NCI-H526 treated with DMSO at 0.1 percent for 48 hours (cell line): ENCODE measurements at regions not wholly inside any gene's neighbourhood (a gene's known extent, or its start where the extent isn't known, plus 50 kb on each side); places are given as distances from the start of the nearest gene placed in this dataset.

ENCODE experiments used
- DNase-seq: peaks from one replicate; lab custom pipeline; 2025; lab: John Stamatoyannopoulos, UW

DNA sequence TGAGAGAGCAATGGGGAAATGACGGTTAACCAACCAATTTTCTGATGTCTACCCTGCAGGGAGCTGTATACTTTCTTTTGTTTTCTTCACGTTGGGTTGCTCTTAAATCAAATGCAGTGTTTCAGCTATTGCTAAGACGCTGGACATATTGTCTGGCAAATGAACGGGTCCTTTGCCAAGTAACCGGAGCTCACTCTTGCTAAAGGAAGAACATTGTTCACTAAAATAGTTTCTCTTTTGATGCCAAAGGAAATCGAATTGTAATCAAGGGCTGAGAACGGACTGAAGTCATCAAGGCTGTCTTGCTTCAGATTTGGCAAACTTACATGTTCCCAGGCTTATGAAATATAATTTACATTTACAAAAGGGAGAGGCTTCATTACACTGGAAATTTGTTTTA is 142.3 kb upstream of the ARGLU1 start:
- DNase-seq, result no peak

DNA sequence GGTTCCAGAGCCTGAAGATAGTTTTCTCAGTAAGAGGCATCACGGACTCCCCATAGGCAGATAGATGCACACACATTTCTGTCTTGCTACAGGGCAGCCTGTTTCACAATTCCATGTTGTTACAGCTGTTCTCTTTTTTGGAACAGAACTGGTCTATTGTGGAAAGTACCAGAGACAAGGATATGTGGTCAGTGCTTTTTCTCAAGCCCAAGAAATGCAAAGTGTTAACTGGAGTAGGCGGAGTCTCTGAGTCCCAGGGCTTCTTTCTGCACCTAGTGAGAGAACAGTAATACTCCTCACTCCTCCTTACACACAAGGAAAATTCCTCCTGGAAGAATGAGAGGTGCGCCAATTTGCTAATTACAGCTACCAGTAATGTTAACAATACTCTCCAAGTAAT is 141.6 kb upstream of the ARGLU1 start:
- no peak for DNase-seq

DNA sequence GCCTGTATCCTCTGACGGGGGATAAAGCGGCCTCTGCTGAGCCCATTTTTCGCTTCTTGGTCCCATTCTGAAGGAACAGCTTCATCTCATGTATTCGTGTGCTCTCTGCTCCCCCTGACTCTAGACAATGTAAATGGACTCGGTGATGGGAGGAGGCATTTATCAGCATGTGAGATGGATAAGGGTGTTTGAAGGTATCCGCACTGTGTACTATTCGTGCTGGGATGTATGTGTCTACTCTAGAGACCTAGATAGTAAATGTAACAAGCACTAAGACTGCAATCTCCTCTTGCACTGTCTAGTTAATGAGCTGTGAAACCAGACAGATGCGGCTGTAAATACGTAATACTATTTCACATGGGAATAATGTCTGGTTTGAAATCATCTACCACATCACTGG is 134.6 kb upstream of the ARGLU1 start:
- no peak for DNase-seq

DNA sequence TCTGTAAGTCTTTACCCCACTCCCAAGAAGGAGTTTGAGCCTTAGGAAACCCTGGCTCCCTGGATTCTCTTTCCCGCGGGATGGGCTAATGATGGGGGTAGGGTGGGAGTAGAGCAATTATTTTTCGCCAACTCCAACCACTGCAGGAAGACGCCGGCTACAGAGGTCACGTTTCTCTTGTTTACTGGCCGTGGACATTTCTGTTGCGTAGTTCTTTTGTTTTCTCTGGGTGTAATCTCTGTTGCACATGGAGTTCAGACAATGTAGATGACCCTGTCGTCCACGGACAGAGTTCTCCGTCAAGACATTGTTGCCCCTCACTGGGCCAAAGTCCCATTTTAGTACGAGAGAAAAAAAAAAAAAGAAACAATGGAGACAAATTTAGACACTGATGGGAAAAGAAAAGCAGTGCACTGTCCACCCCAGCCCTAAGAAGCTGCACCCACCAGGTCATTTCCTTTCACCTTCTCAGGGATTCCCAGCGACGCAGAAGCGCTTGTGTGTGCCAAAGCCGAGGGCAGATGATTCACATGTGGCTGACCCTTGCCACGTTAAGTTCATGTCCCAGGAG is 133.9 kb upstream of the ARGLU1 start:
- no peak for DNase-seq

DNA sequence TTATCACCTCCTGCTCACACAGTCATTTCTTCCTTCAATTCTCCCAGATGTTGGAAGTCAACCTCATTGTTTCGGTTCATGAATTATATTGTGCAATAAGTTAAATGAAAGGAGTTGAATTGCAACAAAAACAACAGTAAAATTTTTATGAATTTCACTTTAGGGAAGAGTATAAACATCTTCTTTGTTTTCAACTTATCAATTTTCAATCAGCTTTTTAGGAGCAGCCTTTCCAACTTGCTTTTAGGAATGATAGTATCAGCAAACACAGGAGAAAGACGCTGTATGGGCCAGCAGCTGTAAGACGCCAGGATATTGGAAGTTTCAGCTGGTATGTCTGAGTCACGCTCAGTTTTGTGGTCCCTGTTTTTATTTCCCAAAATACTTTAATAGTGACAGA is 132.5 kb upstream of the ARGLU1 start:
- no peak for DNase-seq

DNA sequence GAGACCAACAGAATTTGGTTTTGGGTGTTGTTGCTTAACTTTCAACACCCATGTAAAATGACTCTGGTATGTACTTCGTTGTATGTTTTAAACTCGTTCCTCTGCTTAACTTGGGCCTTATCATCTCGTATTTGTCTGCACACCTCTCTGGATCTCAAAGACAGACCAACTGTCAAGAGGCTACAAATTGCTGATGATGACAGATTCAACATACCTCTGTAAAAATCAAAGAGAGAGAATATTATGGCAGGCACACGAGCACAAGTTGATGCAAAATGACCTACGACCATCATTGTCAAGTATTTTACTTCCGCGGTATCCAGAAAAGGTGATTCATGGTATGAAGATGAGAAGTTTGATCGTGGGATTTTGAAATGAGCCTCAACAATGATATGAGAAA is 132.1 kb upstream of the ARGLU1 start:
- DNase-seq, result no peak

DNA sequence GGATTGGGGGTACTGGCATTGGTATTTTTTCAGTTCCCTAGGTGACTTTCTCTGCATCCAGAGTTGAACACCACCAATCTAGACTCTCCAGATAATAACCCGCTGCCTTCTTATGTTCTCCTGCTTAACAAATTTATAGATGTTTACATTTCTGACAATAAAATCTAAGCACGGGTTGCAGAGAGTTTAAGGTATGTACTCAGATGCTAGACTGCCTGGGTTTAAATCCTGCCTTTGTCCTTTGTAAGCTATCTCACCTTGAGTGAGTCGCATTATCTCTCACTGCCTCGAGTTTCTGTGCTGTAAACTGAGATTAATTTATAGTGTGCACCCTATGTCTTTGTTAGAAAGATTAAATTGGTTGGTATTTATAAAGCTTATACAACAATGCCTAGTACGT is 131.4 kb upstream of the ARGLU1 start:
- no peak for DNase-seq

DNA sequence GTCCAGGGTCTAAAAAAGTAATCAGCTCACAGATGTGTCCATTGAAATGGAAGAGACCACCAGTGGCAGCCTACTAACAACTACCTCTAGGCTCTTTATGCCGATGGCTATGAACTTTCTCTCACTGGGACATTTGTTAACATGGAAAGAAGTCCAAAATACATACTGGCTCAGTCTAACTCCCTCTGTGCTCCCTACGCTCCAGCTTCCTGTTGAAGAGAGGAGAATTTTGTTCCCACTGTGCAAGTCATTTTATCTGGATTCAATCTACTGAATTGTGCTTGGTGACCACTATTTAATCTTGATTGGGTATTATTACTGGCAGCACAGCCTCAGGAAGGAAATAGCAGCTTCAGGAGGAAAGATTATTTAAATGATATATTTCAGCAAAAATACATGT is 128.8 kb upstream of the ARGLU1 start:
- no peak for DNase-seq

DNA sequence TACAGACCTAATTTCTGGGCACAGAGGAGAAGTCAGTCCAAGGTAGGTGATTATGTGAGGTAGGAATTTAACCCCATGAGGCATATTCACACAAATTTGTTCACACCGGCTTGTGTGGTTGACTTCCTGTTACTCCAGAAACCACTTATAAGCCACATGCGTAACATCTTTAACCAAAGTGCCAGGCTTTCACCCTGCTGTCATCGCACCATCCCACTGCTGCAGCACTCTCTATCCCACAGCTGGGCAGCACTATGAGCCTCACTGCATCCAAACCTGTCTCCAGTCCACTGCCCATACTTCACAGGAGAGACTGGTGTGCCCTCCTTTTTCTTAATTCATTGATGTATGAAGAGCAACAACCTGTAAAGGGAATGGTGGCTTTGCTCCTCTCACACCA is 128.2 kb upstream of the ARGLU1 start:
- DNase-seq, result no peak

DNA sequence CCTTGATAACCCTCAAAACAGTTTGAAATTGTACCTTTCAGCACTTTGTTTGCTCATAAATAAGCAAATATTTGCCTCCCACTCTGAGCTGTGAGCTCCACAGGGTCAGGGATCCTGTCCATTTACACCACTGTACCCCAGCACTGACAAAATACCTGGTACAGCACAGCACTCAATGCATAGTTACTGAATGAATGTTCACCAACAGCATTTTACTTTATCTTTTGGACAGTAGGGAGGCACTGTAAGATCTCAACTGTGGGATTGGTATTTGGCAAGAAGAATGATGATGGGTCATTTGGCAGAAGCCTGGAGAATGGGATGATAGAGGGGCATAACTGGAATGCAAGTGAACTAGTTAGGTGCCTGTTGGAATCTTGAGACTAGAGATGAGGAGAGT is 127.2 kb upstream of the ARGLU1 start:
- DNase-seq, result no peak

DNA sequence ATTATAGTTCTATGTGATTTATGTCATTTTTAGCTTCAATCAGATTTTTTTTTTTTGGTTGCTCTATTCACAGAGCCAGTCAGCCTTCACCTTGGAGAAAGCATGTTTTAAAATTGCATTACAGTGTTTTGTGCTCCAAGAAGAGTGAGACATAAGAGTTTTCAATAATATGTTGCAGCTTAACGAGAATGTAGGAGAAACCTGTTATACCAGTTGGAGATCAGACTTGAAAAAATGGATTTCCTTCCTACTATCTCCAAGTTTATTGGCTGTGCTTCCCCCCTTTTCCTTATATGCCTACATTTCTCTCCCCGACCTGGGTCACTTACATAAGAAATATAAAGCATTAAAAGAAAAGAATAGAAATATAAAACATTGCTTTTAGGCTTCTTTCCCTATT is 123.9 kb upstream of the ARGLU1 start:
- DNase-seq, result no peak

DNA sequence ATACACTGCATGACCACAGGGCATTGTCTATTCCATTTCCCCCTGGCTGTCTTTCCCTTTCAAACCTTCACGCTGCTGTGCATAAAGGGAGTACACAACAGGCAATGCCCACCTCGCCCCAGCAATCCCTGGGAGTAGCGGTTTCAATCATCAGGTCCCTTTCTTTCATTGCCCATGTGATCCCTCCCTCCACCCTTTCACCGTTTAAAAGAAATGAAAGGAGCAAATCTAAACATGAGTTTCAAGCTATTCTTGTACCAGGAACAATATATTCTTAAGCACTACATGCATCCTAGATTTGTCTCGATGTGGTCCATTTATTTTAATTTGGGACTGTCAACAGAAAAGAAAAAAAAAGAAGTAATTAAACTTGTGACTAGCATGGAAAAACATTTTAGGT is 123.4 kb upstream of the ARGLU1 start:
- no peak for DNase-seq

DNA sequence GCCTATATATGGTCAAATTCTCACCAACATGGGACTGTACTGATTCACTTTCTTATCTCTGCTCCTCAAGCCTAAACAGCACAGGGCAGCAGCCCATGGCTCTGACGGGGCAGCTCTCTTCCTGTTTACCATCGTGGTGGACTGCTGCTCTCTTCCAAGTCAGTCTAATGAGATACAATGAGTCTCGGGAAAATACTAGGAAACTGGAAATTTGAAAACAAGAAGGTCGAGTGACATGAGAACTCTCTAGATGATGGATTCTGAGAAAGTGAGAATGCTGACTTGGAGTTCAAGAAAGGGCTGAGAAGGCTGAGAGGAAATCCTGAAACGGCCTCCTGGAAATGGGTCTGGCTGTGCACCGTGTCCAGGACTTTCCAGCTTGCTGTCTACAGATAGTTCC is 122.8 kb upstream of the ARGLU1 start:
- no peak for DNase-seq

DNA sequence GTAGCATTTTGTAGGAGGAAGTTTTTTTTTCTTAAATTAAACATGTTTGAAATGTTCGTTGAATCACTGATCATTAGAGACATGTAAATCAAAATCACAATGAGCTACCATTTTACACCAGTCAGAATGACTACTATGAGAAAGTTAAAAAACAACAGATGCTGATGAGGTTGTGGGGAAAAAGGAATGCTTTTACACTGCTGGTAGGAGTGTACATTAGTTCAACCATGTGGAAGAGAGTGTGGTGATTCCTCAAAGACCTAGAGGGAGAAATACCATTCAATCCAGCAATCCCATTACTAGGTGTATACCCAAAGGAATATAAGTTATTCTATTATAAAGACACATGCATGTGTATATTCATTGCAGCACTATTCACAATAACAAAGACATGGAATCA is 122.0 kb upstream of the ARGLU1 start:
- DNase-seq, result no peak

DNA sequence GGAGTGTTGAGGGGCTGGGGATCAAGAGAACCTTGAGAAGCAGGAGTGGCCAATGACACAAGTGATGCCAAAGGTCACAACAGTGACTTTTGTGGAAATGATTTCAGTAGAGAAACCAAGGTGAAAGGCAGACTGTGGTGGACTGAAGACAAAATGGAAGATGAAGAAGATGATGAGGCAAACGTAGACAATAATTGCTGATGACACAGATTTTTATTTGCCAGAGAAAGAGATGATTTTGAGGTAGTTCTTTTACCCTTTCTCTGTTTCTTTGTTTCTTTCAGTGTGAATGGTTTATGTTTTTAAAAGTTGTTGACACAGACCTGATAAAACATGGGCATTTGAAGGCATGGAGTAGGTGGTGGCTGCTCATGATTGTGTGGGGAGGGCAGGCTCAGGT is 121.0 kb upstream of the ARGLU1 start:
- no peak for DNase-seq

DNA sequence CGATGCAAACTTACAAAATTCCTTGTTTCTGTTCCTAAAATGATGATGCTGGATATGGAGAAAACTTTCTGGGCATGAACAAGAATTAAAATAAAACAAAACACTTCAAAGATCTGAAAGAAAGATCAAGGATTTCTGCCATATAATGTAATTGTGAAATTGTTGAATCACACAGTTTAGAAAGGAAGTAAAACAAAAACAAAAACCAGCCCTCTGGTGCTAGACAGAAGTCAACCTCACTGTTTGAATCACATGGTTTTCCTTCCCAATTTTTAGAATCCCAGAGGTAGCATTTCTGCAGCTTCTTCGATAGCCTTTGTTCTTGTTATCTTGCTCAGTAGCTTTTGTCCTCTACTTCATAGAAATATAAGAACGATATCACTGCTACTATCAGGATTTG is 118.2 kb upstream of the ARGLU1 start:
- DNase-seq, result no peak

DNA sequence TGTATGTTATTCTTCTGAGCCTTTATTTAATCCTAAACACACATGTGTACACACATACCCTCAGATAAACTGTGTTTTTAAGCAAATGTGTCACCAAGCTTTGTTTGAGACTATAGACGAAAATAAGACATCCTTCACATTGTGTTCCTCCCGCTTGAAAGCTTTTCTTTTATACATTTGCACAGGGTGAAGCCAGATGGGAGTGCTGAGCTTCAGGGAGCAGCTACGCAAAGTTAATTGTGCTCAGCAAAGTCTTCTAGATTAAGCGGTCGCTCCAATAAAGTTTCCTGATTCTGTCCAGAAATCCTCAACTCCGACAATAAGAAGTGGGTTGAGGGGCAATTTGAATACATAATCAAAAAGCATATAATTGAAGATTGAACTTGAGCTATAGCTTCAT is 117.2 kb upstream of the ARGLU1 start:
- no peak for DNase-seq

DNA sequence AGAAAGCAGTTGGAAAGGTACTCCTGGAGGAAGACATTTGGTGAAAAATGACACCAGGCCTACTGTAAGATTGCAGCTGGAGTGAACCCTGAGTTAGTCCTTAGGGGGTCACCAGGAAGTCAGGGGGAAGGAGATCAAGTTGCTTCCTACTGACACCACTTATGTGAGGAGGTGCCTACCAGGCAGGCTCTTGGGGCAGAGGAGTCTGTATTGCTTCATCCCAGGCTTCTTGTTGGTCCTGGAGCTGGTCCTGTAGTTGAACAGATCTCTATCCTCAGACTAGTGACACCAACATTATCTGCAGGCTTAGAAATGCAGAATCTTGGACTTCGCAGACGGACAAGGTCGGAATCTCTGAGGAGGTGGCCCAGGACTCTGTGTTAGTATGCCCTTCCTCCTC is 116.0 kb upstream of the ARGLU1 start:
- DNase-seq, result no peak

DNA sequence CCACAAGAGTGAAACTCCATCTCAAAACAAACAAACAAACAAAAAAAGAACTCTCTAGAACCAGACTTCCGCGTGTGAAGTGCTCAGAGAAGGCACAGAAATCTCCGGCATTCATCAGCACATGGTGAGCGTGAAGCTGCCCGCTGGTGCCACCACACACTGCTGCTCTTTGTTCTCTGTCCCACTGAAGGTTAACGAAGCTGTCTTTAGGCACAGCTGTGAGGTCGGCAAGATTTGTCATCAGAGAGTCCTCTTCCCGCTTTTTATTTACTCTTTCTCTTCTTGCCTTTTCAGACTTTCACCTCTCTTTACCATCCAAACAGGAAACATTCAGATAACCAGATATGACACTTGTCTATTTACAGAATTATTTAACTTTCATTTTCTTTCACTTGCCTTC is 115.2 kb upstream of the ARGLU1 start:
- no peak for DNase-seq

DNA sequence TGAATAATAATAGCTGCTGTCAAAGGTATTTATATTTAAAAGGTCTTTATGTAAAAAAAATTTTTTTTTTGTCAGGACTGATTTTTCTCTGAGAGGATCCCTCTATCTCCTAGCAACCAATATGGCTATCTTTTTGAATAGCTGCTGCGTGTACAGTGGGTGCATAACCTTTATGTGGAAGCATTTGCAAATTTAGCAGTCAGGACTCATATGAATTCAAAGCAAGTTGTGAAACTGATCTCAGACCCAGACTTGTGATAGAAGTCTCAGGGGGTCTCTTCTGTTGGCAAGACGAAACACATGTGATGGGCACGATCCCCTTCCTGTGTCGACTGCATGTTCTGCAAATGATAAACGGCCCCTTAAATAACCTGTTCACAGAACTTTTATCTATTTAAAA is 114.1 kb upstream of the ARGLU1 start:
- no peak for DNase-seq

DNA sequence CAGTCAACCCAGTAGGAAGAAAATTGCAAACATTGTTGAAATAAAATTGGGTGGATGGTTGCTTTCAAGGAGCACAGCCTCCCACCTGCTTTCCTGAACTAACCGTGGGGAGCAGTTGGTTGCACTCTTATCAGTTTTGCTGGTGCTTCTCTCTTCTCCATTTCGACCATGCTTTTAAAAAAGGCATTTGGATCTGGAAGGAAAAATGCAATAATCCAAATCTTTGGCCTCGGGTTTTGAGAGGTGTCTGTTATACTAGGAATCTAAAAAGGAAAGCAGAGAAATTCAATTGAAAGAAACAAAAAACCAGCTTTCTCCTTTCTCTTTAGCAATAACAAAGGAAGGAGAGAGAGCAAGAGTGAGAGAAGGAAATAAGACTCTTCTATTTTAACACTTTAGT is 113.6 kb upstream of the ARGLU1 start:
- no peak for DNase-seq

DNA sequence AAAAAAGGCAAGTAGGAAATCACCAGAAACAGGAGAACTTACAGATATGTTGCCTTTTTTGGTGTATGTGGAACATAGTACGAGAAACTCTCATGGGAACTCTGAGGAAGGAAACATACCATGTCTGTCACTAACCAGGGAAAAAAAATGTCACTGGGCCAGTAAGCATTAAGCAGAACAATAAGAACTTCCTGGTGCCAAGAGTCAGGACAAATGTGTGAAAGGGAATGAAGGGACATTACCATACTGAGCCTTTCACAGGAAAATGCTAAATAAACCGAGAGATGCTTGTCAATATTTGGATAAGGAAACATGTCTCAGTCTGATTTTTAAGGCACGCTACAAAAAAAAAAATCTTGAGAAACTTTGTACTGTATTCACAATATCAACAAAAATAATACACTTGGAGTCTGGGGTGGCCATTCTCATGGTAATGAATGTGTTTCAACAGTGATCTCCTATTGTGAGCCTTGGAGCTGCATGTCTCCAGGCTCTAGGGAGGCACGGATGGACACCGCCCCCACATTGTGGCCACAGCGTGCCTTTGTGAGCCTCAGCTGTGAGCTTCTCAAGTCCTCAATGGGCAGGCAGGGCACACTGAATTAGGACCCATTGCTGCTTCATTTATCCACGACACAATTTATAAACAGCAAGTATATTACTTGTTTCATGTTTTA is 113.0 kb upstream of the ARGLU1 start:
- no peak for DNase-seq

DNA sequence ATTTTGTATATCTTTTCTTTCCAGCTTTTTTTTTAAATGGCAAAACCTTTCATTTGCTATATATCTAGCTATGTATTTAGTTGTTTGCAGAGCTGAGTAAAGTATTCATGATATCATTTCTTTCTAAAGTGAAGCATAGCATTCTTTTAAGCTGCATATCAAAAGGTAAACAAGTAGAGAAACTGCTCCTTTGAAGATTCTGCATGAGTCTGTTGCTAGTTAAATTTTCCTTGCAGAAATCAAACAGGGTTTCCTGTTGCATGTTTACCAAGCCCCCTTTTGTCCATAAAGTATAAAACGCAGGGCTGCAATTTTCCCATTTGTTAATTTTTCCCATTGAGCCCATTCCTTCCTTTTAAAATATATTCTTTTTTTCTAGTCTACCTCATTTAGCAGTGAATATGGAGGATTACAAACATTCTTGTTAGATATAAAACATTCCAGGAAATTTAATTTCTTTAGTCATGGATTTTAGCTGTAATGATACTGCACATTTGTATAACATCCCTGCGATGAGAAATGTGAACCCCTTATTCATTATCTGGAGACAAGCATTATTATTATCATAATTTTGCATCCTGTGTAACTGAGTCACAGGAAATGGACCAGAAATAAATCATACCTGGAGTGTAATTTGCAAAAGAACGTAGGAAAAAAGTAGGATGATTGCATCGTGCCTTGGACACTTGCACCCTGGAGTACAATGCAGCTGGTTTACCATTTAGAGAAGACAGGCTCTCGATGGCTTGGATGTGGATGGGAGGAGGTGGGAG is 110.9 kb upstream of the ARGLU1 start:
- DNase-seq, result no peak

DNA sequence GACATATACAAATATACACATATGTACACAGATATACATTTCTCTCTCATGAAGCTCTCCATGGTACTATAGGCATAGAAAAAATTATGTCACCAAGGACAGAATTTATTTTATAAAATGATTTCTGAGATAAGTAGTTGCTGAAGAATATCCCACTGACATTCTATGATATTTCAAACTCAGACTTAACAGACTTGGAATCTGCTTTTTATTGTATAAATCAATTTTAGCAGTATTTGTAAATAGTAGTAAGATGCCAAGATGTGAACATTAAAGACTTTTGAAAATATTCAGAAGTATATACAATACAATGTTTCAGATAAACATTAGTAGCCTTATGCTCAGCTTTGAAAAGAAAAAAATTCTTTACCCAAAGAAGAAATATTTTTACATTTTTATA is 107.4 kb upstream of the ARGLU1 start:
- no peak for DNase-seq
